ENCODE measurements at regions not wholly inside any gene's neighbourhood (a gene's known extent, or its start where the extent isn't known, plus 50 kb on each side); places are given as distances from the start of the nearest gene placed in this dataset.

GRCh38 chr1:113223040-113223439 lies 150.0 kb downstream of the LRIG2 start:
- no peak for TF ChIP-seq CTCF (IDR thresholded peaks at IDR 0.05)
- TF ChIP-seq POLR2A (IDR thresholded peaks at IDR 0.05; ENCODE audit: low read length) = no peak
- TF ChIP-seq HOXB13 (CRISPR knock-in tag; IDR thresholded peaks at IDR 0.05; ENCODE audit: low read depth) = no peak
- TF ChIP-seq BHLHE40 (IDR thresholded peaks at IDR 0.05; ENCODE audit: low read depth, low read length) = no peak
- TF ChIP-seq EP300 (IDR thresholded peaks at IDR 0.05) = no peak
- no peak for TF ChIP-seq CHD4 (IDR thresholded peaks at IDR 0.05; ENCODE audit: borderline replicate concordance)
- no peak for TF ChIP-seq MYC (IDR thresholded peaks at IDR 0.05; ENCODE audit: borderline replicate concordance, low read length)
- no peak for TF ChIP-seq MAX (IDR thresholded peaks at IDR 0.05)
